Fibroblast of lung (primary cell): ENCODE measurements at regions not wholly inside any gene's neighbourhood (a gene's known extent, or its start where the extent isn't known, plus 50 kb on each side); places are given as distances from the start of the nearest gene placed in this dataset.

Experiments used
- DNase-seq, 2 donors: peaks; one replicate each; pipeline versions ENCODE4 v3.0.0 to v3.0.0-alpha.2; 2010; ENCODE audit warnings: low read depth in 2 of 2
- H2AFZ ChIP-seq: 2 replicates; pipeline ENCODE4 v1.5.1; 2012; ENCODE audit warnings: low read length, control low read depth, inconsistent platforms
- H3K27ac ChIP-seq: 2 replicates; pipeline ENCODE4 v1.5.1; 2011; ENCODE audit warnings: low read length, control low read depth; ENCODE audit not compliant: insufficient read depth
- H3K27me3 ChIP-seq: 2 replicates; pipeline ENCODE4 v1.5.1; 2011; ENCODE audit warnings: mild to moderate bottlenecking, low read length; ENCODE audit not compliant: control insufficient read depth, insufficient read depth
- H3K36me3 ChIP-seq: 2 replicates; pipeline ENCODE4 v1.5.1; 2011; ENCODE audit warnings: low read length; ENCODE audit not compliant: control insufficient read depth, insufficient read depth
- H3K4me1 ChIP-seq: 2 replicates; pipeline ENCODE4 v1.5.1; 2011; ENCODE audit warnings: low read length; ENCODE audit not compliant: control insufficient read depth, insufficient read depth; ENCODE audit errors: extremely low read depth
- H3K4me2 ChIP-seq: 2 replicates; pipeline ENCODE4 v1.5.1; 2011; ENCODE audit warnings: low read length, control low read depth; ENCODE audit not compliant: insufficient read depth; ENCODE audit errors: extremely low read depth
- H3K4me3 ChIP-seq, 4 experiments: fragments of 200-600 bp in 1 of 4; sonication (generic) in 1 of 4; replicated peaks in 1 of 4; 2 replicates each; pipeline ENCODE4 v1.5.1; 2011 to 2016; ENCODE audit warnings: low read length in 4 of 4, low read depth in 3 of 4, mild to moderate bottlenecking in 3 of 4, control low read depth in 2 of 4, inconsistent platforms in 1 of 4, mixed read lengths in 1 of 4; ENCODE audit not compliant: insufficient read depth in 1 of 4; ENCODE audit errors: control extremely low read depth in 1 of 4
- H3K79me2 ChIP-seq: 2 replicates; pipeline ENCODE4 v1.5.1; 2012; ENCODE audit warnings: mild to moderate bottlenecking, low read length, inconsistent platforms; ENCODE audit not compliant: control insufficient read depth, insufficient read depth
- H3K9ac ChIP-seq: 2 replicates; pipeline ENCODE4 v1.5.1; 2011; ENCODE audit warnings: mild to moderate bottlenecking, low read length, control low read depth; ENCODE audit not compliant: insufficient read depth
- H3K9me3 ChIP-seq: 2 replicates; pipeline ENCODE4 v1.5.1; 2012; ENCODE audit warnings: low read depth, low read length; ENCODE audit not compliant: control insufficient read depth, insufficient read depth
- H4K20me1 ChIP-seq: 2 replicates; pipeline ENCODE4 v1.5.1; 2011; ENCODE audit warnings: low read length; ENCODE audit not compliant: control insufficient read depth, insufficient read depth; ENCODE audit errors: extremely low read depth
- EZH2 ChIP-seq: IDR thresholded peaks from 2 replicates; pipeline ENCODE4 v1.5.1; 2012; ENCODE audit warnings: low read length, control low read depth, mild to moderate bottlenecking; ENCODE audit errors: missing control alignments
- TF ChIP-seq, protein P1 (sequence below), 2 donors: IDR thresholded peaks in 1 of 2; conservative IDR thresholded peaks in 1 of 2; 1 replicate in 1 of 2; 2 replicates in 1 of 2; pipeline ENCODE4 v1.5.1; 2011 to 2012; ENCODE audit warnings: low read length in 2 of 2, control low read depth in 1 of 2, inconsistent platforms in 1 of 2, low read depth in 1 of 2, mild to moderate bottlenecking in 1 of 2

DNA sequence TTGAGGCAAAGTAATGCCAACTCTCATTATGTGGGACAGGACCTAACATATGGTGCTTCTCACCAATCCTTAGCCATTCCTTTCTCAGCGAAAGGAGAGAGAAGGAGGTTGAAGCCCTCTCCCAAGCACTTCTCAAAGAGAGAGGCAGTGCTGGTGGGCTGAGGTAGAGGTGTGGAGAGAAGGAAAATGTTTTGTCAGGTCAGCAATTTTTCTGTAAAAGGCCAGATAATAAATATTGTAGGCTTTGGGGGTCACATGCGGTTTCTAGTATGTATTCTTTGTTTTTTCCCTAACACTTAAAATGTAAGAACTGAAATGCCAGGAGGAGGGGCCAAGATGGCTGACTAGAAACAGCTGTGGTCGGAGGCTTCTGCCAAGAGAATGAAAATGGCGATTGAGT is 225.0 kb upstream of the NPY start:
- H3K27ac ChIP-seq: no peak overlapping the region

GRCh38 chr7:24059775-24060174 is 224.2 kb upstream of the NPY start:
- Histone ChIP-seq H3K27ac (no peak overlapping the region), H4K20me1 (no peaks in the 10 kb centered on the region), H3K4me1 (no peaks in the 10 kb centered on the region), H3K4me2 (no peak overlapping the region), H3K36me3 (no peaks in the 10 kb centered on the region), H3K79me2 (no peaks in the 10 kb centered on the region), H3K9ac (no peak overlapping the region), H3K9me3 (no peaks in the 10 kb centered on the region), H3K4me3 (no peak overlapping the region), H2AFZ (no peak overlapping the region), H3K27me3 (no peaks in the 10 kb centered on the region)
- no peak for TF ChIP-seq EZH2
- TF ChIP-seq, protein P1, sequence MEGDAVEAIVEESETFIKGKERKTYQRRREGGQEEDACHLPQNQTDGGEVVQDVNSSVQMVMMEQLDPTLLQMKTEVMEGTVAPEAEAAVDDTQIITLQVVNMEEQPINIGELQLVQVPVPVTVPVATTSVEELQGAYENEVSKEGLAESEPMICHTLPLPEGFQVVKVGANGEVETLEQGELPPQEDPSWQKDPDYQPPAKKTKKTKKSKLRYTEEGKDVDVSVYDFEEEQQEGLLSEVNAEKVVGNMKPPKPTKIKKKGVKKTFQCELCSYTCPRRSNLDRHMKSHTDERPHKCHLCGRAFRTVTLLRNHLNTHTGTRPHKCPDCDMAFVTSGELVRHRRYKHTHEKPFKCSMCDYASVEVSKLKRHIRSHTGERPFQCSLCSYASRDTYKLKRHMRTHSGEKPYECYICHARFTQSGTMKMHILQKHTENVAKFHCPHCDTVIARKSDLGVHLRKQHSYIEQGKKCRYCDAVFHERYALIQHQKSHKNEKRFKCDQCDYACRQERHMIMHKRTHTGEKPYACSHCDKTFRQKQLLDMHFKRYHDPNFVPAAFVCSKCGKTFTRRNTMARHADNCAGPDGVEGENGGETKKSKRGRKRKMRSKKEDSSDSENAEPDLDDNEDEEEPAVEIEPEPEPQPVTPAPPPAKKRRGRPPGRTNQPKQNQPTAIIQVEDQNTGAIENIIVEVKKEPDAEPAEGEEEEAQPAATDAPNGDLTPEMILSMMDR (conservative IDR thresholded peaks at IDR 0.05 in 1 of 2, IDR thresholded peaks at IDR 0.05 in 1 of 2; ENCODE audit: low read depth in 1 of 2, low read length in 2 of 2): no peak
- DNase-seq: no peak

More for the DNA sequence above, 225.0 kb upstream of the NPY start:
- Histone ChIP-seq H3K4me3 (no peak overlapping the region), H3K36me3 (no peaks in the 10 kb centered on the region), H3K9me3 (no peaks in the 10 kb centered on the region), H3K27me3 (no peaks in the 10 kb centered on the region), H3K9ac (no peak overlapping the region), H2AFZ (no peak overlapping the region), H3K79me2 (no peaks in the 10 kb centered on the region), H3K4me2 (no peak overlapping the region), H4K20me1 (no peaks in the 10 kb centered on the region), H3K4me1 (no peaks in the 10 kb centered on the region)
- TF ChIP-seq, protein P1 (conservative IDR thresholded peaks at IDR 0.05 in 1 of 2, IDR thresholded peaks at IDR 0.05 in 1 of 2; ENCODE audit: low read depth in 1 of 2, low read length in 2 of 2): no peak
- TF ChIP-seq EZH2: no peak
- no peak for DNase-seq

GRCh38 chr7:24063721-24064120 is 220.3 kb upstream of the NPY start:
- Histone ChIP-seq H3K36me3 (no peaks in the 10 kb centered on the region), H3K4me2 (no peak overlapping the region), H3K27me3 (no peaks in the 10 kb centered on the region), H3K9ac (no peak overlapping the region), H3K27ac (no peak overlapping the region), H3K4me3 (no peak overlapping the region), H3K79me2 (no peaks in the 10 kb centered on the region), H2AFZ (no peak overlapping the region), H3K9me3 (no peaks in the 10 kb centered on the region), H3K4me1 (no peaks in the 10 kb centered on the region), H4K20me1 (no peaks in the 10 kb centered on the region)
- no peak for DNase-seq
- no peak for TF ChIP-seq EZH2
- TF ChIP-seq, protein P1 (conservative IDR thresholded peaks at IDR 0.05 in 1 of 2, IDR thresholded peaks at IDR 0.05 in 1 of 2; ENCODE audit: low read depth in 1 of 2, low read length in 2 of 2): no peak
